Activated CD4-positive, alpha-beta T cell treated with anti-CD3 and anti-CD28 coated beads for 24 hours (primary cell): ENCODE measurements at regions not wholly inside any gene's neighbourhood (a gene's known extent, or its start where the extent isn't known, plus 50 kb on each side); places are given as distances from the start of the nearest gene placed in this dataset.

Source experiments
- DNase-seq, 2 donors: peaks; one replicate each; pipeline ENCODE4 v3.0.0-alpha.2; 2020; ENCODE audit warnings: low read depth in 2 of 2

DNA sequence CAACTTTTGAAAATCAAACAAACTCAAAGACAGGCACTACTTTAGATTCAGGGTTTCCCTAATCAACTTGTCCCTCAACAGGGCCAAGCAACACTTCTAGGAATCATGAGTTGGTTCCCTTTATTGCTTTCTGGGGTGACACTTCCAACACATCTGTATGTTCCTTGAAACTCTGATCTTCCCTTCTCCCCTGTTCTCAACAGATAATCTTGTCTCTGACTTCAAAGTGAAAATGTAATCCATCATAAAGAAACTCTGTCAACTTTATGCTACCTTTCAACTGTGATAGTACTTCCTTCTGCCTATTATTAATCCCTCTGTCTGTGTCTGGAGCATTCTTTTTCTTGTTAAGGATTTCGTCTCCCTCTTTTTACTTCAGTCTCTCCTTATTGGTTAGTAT is 250.1 kb upstream of the MEF2C start:
- DNase-seq = no peak

- DNase-seq = no peak
Measured at GRCh38 chr5:89130851-89131250, 247.9 kb upstream of the MEF2C start.

GRCh38 chr5:89129941-89130340 is 247.0 kb upstream of the MEF2C start:
- DNase-seq = no peak

- no peak for DNase-seq
Measured at GRCh38 chr5:89128906-89129625, 246.1 kb upstream of the MEF2C start.

DNA sequence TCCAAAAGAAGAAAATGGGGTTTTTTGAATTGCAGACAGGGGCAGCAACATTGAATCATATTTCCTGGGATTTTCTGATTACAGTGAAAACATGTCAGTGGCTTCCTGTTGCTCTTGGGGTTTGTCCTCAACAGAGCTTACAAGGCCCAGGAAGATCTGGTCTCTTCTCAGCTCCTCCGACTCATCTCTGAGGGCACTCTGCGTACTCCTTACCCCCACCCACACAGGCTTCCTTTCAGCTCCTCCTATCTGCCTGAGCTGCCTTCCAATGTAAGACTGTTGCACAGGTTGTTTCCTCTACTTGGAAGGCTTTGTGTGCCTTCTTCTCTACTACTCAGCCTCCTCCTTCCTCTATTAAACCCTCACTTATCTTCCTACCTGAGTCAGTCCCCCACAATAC is 245.1 kb upstream of the MEF2C start:
- no peak for DNase-seq

- no peak for DNase-seq
Measured at GRCh38 chr5:89127191-89127590, 244.2 kb upstream of the MEF2C start.

GRCh38 chr5:89125372-89125771 is 242.4 kb upstream of the MEF2C start:
- DNase-seq = no peak

GRCh38 chr5:89123581-89123980 is 240.6 kb upstream of the MEF2C start:
- DNase-seq = no peak

GRCh38 chr5:89120719-89121118 is 237.7 kb upstream of the MEF2C start:
- no peak for DNase-seq

DNA sequence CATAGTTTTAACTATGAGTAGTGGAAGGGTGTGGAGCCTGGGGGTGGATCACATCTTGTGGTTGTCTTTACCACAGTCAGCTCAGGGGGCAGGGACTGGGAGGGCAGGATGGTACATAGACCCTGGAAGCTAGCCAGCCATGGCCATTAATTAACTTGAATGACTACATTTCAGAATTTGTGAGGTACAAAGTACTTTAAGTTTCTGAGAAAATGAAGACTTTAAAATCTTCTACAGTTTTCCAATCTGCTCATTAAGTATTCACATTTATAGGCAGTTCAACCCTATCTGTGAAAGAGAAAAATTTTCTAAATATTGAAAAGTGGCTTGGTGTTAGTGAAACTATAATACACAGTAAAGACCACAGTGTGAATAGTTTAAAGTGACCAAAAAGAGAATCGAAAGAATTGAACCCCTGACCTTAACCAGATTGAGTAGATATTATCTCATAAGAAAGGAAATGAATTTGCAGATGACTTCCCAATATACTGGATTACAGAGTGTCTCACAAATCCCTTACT is 234.2 kb upstream of the MEF2C start:
- DNase-seq = no peak

- no peak for DNase-seq
Measured at GRCh38 chr5:89110916-89111646, 228.1 kb upstream of the MEF2C start.

GRCh38 chr5:89106480-89106879 is 223.5 kb upstream of the MEF2C start:
- no peak for DNase-seq

DNA sequence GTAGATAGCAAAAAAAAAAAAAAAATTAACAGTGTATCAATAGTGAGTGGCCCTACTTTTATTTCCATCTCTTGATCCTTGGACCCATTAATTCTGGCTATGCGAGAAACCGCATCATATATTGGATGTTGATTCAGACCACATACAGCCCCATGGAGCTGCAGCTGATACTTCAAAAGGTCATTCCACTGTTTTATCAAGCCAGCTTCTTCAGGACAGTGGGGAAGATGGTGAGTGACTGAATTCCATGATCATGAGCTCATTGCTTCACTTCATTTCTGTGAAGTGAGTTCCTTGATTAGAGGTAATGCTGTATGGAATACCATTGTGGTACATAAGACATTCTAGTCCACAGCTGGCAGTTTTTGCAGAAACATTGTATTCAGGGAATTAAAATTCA is 222.9 kb upstream of the MEF2C start:
- no peak for DNase-seq

DNA sequence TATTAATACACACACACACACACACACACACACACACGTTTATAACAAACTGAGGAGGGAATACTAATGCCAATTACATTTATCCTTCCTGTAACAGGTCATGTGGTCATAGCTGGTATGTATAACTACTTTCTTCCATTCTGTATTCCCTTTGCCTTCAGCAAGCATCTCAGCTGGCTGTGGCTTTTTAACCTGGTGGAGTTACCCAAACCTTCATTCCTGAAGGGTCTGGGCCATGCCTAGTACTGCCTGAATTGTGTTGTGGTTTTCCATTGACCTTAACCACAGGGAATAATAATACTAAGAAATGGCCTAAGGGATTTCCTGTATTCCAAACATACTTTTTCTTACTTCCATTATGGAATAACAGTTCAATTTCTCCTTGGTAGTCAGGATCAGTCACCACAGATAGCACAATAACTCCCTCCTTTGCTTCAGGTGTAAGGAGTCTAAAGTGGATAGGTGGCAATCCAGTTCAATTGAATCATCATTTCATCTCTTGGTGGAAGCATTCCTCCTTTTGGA is 222.2 kb upstream of the MEF2C start:
- DNase-seq = no peak

GRCh38 chr5:89098199-89098756 is 215.3 kb upstream of the MEF2C start:
- no peak for DNase-seq

- no peak for DNase-seq
Measured at GRCh38 chr5:89097103-89097502, 214.1 kb upstream of the MEF2C start.

GRCh38 chr5:89095341-89095740 is 212.4 kb upstream of the MEF2C start:
- DNase-seq = no peak

DNA sequence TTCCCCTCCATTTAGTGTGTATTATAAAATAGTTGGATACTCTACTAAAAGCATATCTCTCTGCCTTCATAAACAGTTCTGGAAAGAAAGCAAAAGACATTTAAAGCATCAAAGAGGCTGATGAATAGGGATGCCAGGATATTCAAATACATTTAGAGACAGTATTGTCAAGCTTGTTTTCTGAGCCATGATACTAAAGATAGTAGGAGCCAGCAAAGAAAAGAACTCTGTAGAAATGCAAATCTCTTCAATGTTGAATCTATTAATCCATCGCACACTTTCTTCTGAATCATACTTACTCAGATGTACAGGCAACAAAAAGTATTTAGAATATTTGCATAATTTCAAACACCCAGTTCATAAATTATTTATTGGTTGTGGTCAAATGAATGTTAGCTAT is 207.1 kb upstream of the MEF2C start:
- DNase-seq = no peak

DNA sequence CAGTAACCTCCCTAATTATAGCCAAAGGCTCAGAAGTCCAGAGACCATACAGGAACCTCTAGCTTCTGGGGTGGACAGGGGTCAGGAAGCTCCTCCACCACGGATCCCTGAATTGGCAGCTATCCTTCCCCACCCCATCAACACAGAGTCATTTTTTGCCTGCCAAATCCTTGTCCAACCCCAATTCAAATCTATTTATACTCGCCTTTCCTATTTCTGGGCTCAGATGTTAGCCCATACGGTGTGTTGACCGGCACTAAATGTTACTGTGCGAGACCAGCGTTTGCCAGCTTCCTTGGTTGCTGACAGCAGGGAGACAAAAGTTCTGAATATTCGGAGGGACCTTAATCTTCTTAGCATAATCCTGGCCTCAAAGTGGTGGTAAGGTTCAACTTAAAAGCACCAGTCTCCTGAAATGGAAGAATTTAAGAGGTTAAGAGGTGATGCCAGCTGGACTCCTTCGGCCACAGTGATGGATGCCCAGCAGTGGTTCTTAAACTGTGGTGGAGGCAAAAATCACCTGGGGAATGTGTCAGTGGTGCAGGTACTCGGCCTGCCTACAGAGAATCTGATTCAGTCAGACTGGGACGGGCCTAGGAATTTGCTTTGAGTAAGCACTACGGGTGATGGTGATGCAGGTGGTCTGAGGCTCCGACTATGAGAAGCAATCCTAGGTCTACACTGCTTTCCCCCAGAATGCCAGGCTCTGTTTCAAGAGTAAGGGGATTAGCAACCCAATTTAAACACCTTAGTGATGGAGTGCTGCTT is 204.8 kb upstream of the MEF2C start:
- DNase-seq = no peak

- DNase-seq = no peak
Measured at GRCh38 chr5:89087128-89087527, 204.1 kb upstream of the MEF2C start.

DNA sequence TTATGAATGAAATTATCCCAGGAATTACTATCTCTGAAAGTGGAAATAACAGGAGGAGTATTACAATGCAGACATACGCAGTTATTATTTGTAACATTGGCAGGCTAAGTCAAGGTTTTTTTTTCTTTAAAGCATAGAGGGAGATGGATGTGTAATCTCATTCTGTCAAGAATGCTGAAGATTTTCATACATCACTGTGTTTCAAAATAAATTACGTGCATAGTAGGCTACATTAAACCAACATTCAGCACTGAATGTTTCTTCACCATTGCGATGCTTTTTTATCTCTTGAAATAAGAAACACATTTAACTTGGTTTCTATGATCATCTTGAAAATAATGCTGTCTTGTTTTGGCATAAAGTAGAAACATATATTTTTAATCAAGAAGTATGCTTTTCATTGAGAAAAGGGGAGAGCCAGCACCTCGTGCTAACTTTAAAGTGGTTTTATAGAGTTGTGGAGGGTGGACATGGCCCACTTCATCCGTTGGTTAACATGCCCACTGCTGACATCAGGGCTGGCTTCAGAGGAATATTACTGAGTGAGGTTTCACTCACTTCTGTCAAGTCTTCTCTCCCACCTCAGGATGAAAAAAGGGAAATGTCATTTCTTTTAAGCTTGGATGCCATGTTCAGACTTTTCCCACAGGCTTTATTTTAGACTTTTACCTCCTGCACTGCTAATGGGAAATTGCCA is 203.6 kb upstream of the MEF2C start:
- no peak for DNase-seq
